ENCODE measurements at regions not wholly inside any gene's neighbourhood (a gene's known extent, or its start where the extent isn't known, plus 50 kb on each side); places are given as distances from the start of the nearest gene placed in this dataset.

DNA sequence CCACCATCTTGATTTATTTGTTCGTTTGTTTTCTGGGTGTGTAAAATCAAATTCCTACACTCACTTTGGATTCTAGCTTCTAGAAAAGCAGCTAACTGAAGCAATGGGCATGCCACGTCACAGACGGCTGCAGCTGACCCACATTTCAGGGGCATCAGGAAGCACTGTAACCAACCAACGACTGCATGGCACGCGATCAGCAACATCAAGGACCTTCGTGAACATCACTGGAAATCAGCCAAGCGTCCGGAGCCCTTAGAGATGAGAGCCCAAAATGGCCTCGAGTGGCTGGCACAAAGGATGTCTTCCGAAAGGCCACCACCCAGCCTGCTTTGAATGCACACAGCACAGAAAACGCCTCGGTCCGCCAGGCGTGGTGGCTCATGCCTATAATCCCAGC, 191.1 kb downstream of the OLFM1 start (continued):
- TF ChIP-seq REST (IDR thresholded peaks at IDR 0.05) (no peak), JUN (IDR thresholded peaks at IDR 0.05) (no peak), SMC3 (IDR thresholded peaks at IDR 0.05) (no peak), ZNF302 (CRISPR knock-in tag; IDR thresholded peaks at IDR 0.05) (no peak)

- Histone ChIP-seq H3K4me2 (no peak overlapping the region), H3K4me1 (peaks cover 6% of the 10 kb centered on the region; the same call in 1 of the 3 replicates), H3K9me3 (no peaks in the 10 kb centered on the region), H3K27ac (no peak overlapping the region), H3K4me3 (no peak overlapping the region)
- ATAC-seq: no peak
- CTCF ChIA-PET: interaction anchor here (1.2 kb wide), 1 partner anchor 100 kb away, joined by 3 read pairs; no protein-coding TSS in a partner anchor
- POLR2A ChIA-PET: no interaction called here
- TF ChIP-seq BHLHE40 (IDR thresholded peaks at IDR 0.05; ENCODE audit: low read depth, low read length): no peak
- no peak for TF ChIP-seq HOXA7 (CRISPR knock-in tag; IDR thresholded peaks at IDR 0.05)
- TF ChIP-seq CBX8 (IDR thresholded peaks at IDR 0.05): no peak
- TF ChIP-seq NR3C1 (IDR thresholded peaks at IDR 0.05): no peak
- TF ChIP-seq KDM1A (IDR thresholded peaks at IDR 0.05; ENCODE audit: low read depth): no peak
- no peak for TF ChIP-seq RFX5 (IDR thresholded peaks at IDR 0.05)
- no peak for TF ChIP-seq HOXB5 (CRISPR knock-in tag; IDR thresholded peaks at IDR 0.05)
- no peak for TF ChIP-seq MAZ (IDR thresholded peaks at IDR 0.05; ENCODE audit: borderline replicate concordance, low read depth, low read length)
- no peak for TF ChIP-seq CHD4 (IDR thresholded peaks at IDR 0.05; ENCODE audit: borderline replicate concordance)
- TF ChIP-seq, protein P1, sequence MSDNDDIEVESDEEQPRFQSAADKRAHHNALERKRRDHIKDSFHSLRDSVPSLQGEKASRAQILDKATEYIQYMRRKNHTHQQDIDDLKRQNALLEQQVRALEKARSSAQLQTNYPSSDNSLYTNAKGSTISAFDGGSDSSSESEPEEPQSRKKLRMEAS (IDR thresholded peaks at IDR 0.05): no peak
- TF ChIP-seq TP53 (CRISPR knock-in tag; IDR thresholded peaks at IDR 0.05): no peak
- TF ChIP-seq SMC3 (IDR thresholded peaks at IDR 0.05): no peak
- TF ChIP-seq, protein P2, sequence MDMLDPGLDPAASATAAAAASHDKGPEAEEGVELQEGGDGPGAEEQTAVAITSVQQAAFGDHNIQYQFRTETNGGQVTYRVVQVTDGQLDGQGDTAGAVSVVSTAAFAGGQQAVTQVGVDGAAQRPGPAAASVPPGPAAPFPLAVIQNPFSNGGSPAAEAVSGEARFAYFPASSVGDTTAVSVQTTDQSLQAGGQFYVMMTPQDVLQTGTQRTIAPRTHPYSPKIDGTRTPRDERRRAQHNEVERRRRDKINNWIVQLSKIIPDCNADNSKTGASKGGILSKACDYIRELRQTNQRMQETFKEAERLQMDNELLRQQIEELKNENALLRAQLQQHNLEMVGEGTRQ (IDR thresholded peaks at IDR 0.05): no peak
- no peak for TF ChIP-seq RNF2 (IDR thresholded peaks at IDR 0.05; ENCODE audit: borderline replicate concordance, low read depth)
- TF ChIP-seq EHMT2 (IDR thresholded peaks at IDR 0.05; ENCODE audit: low read depth): no peak
- no peak for TF ChIP-seq ZC3H11A (IDR thresholded peaks at IDR 0.05)
- TF ChIP-seq TFCP2L1 (CRISPR knock-in tag; IDR thresholded peaks at IDR 0.05): no peak
- TF ChIP-seq REST (IDR thresholded peaks at IDR 0.05): no peak
- TF ChIP-seq ZSCAN20 (CRISPR knock-in tag; IDR thresholded peaks at IDR 0.05): no peak
- no peak for FAIRE-seq
- no peak for DNase-seq (ENCODE audit: low read depth in 1 of 2, low spot score in 1 of 2)
- 42% methylated on average over 10 of the region's 12 CpGs for WGBS (ENCODE audit: missing lambda C conversion rate)
These were observed 191.9 kb downstream of the OLFM1 start for GRCh38 chr9:135279385-135279784.

All from A549 (cell line).